Epithelial cell of esophagus (primary cell): ENCODE measurements at regions not wholly inside any gene's neighbourhood (a gene's known extent, or its start where the extent isn't known, plus 50 kb on each side); places are given as distances from the start of the nearest gene placed in this dataset.

Experiments used
- DNase-seq: peaks from one replicate; pipeline ENCODE4 v3.0.0; 2010; ENCODE audit warnings: low read depth
- H3K4me3 ChIP-seq: 2 replicates; pipeline ENCODE4 v1.5.1; 2011; ENCODE audit warnings: mild to moderate bottlenecking, low read length, control low read depth
- CTCF ChIP-seq: IDR thresholded peaks from 2 replicates; pipeline ENCODE4 v1.5.1; 2011; ENCODE audit warnings: low read depth, mild to moderate bottlenecking, low read length, control low read depth, inconsistent platforms; ENCODE audit not compliant: insufficient read depth; ENCODE audit errors: missing control alignments

- TF ChIP-seq CTCF, result no peak
- no peak for DNase-seq
- H3K4me3 ChIP-seq, result no peak overlapping the region
Measured at GRCh38 chr14:49989966-49990365, 97.1 kb downstream of the ARF6 start.

GRCh38 chr14:49991491-49991890 lies 98.6 kb downstream of the ARF6 start:
- DNase-seq, result no peak
- no peak overlapping the region for H3K4me3 ChIP-seq

GRCh38 chr14:49992036-49992435 lies 99.2 kb downstream of the ARF6 start:
- H3K4me3 ChIP-seq, result no peak overlapping the region
- DNase-seq, result no peak
- TF ChIP-seq CTCF, result no peak

More at GRCh38 chr14:49991491-49991890, 98.6 kb downstream of the ARF6 start:
- no peak for TF ChIP-seq CTCF

- no peak for TF ChIP-seq CTCF
- DNase-seq, result no peak
- H3K4me3 ChIP-seq, result no peak overlapping the region
Measured at GRCh38 chr14:49992448-49992847, 99.6 kb downstream of the ARF6 start.

- DNase-seq, result no peak
- no peak overlapping the region for H3K4me3 ChIP-seq
Measured at GRCh38 chr14:49992901-49993339, 100.0 kb downstream of the ARF6 start.

GRCh38 chr14:49993565-49993964 lies 100.7 kb downstream of the ARF6 start:
- no peak for DNase-seq
- no peak for TF ChIP-seq CTCF
- H3K4me3 ChIP-seq, result no peak overlapping the region

More at GRCh38 chr14:49992901-49993339, 100.0 kb downstream of the ARF6 start:
- no peak for TF ChIP-seq CTCF

GRCh38 chr14:49994951-49995561 lies 102.2 kb downstream of the ARF6 start:
- DNase-seq, result no peak
- TF ChIP-seq CTCF, result no peak
- H3K4me3 ChIP-seq, result no peak overlapping the region
